ENCODE measurements at regions not wholly inside any gene's neighbourhood (a gene's known extent, or its start where the extent isn't known, plus 50 kb on each side); places are given as distances from the start of the nearest gene placed in this dataset.
"Not testable (repeated sequence)": the region's sequence is repeated elsewhere in the genome, so short reads cannot be mapped to it uniquely, and the experiment has no call there.

GRCh38 chr4:107442538-107443111 lies 277.4 kb downstream of the PAPSS1 start:
- no peak for TF ChIP-seq EZH2 (IDR thresholded peaks at IDR 0.05; ENCODE audit: low read length, missing control alignments)
- TF ChIP-seq, protein P1, sequence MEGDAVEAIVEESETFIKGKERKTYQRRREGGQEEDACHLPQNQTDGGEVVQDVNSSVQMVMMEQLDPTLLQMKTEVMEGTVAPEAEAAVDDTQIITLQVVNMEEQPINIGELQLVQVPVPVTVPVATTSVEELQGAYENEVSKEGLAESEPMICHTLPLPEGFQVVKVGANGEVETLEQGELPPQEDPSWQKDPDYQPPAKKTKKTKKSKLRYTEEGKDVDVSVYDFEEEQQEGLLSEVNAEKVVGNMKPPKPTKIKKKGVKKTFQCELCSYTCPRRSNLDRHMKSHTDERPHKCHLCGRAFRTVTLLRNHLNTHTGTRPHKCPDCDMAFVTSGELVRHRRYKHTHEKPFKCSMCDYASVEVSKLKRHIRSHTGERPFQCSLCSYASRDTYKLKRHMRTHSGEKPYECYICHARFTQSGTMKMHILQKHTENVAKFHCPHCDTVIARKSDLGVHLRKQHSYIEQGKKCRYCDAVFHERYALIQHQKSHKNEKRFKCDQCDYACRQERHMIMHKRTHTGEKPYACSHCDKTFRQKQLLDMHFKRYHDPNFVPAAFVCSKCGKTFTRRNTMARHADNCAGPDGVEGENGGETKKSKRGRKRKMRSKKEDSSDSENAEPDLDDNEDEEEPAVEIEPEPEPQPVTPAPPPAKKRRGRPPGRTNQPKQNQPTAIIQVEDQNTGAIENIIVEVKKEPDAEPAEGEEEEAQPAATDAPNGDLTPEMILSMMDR (conservative IDR thresholded peaks at IDR 0.05 in 1 of 2, IDR thresholded peaks at IDR 0.05 in 1 of 2; ENCODE audit: low read depth in 1 of 2, low read length in 2 of 2), result no peak
- Histone ChIP-seq H3K4me3 (replicated peaks in 1 of 4; ENCODE audit: control extremely low read depth in 1 of 4, insufficient read depth in 1 of 4, low read depth in 3 of 4, low read length in 4 of 4) (no peak overlapping the region), H4K20me1 (ENCODE audit: control insufficient read depth, extremely low read depth, insufficient read depth, low read length) (no peaks in the 10 kb centered on the region), H3K27me3 (ENCODE audit: control insufficient read depth, insufficient read depth, low read length) (no peaks in the 10 kb centered on the region), H2AFZ (ENCODE audit: low read length) (no peak overlapping the region), H3K36me3 (ENCODE audit: control insufficient read depth, insufficient read depth, low read length) (no peaks in the 10 kb centered on the region), H3K27ac (ENCODE audit: insufficient read depth, low read length) (no peak overlapping the region), H3K4me1 (ENCODE audit: control insufficient read depth, extremely low read depth, insufficient read depth, low read length) (no peaks in the 10 kb centered on the region), H3K79me2 (ENCODE audit: control insufficient read depth, insufficient read depth, low read length) (no peaks in the 10 kb centered on the region), H3K9ac (ENCODE audit: insufficient read depth, low read length) (no peak overlapping the region), H3K4me2 (ENCODE audit: extremely low read depth, insufficient read depth, low read length) (no peak overlapping the region), H3K9me3 (ENCODE audit: control insufficient read depth, insufficient read depth, low read depth, low read length) (no peaks in the 10 kb centered on the region)
- no peak for DNase-seq (ENCODE audit: low read depth in 2 of 2)

DNA sequence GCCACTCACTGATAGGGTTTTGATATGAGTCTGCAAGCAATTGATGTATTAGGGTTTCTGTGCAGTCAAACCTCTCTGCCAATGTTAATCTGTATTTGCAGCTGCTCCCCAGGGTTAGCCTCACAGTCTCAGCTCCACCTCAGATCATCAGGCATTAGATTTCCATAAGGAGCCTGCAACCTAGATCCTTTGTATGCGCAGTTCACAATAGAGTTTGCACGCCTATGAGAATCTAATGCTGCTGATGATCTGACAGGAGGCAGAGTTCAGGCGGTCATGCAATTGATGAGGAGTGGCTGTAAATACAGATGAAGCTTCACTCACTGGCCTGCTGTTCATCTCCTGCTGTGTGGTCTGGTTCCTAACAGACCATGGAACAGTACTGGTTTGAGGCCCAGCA lies 280.6 kb downstream of the PAPSS1 start:
- Histone ChIP-seq H4K20me1 (ENCODE audit: control insufficient read depth, extremely low read depth, insufficient read depth, low read length) (no peaks in the 10 kb centered on the region), H3K27me3 (ENCODE audit: control insufficient read depth, insufficient read depth, low read length) (no peaks in the 10 kb centered on the region), H3K27ac (ENCODE audit: insufficient read depth, low read length) (no peak overlapping the region), H3K79me2 (ENCODE audit: control insufficient read depth, insufficient read depth, low read length) (no peaks in the 10 kb centered on the region), H3K4me3 (replicated peaks in 1 of 4; ENCODE audit: control extremely low read depth in 1 of 4, insufficient read depth in 1 of 4, low read depth in 3 of 4, low read length in 4 of 4) (no peak overlapping the region), H3K9ac (ENCODE audit: insufficient read depth, low read length) (no peak overlapping the region), H3K4me2 (ENCODE audit: extremely low read depth, insufficient read depth, low read length) (no peak overlapping the region), H3K36me3 (ENCODE audit: control insufficient read depth, insufficient read depth, low read length) (no peaks in the 10 kb centered on the region), H3K9me3 (ENCODE audit: control insufficient read depth, insufficient read depth, low read depth, low read length) (no peaks in the 10 kb centered on the region), H3K4me1 (ENCODE audit: control insufficient read depth, extremely low read depth, insufficient read depth, low read length) (no peaks in the 10 kb centered on the region), H2AFZ (ENCODE audit: low read length) (no peak overlapping the region)
- TF ChIP-seq, protein P1 (conservative IDR thresholded peaks at IDR 0.05 in 1 of 2, IDR thresholded peaks at IDR 0.05 in 1 of 2; ENCODE audit: low read depth in 1 of 2, low read length in 2 of 2), result no peak
- no peak for TF ChIP-seq EZH2 (IDR thresholded peaks at IDR 0.05; ENCODE audit: low read length, missing control alignments)
- no peak for DNase-seq (ENCODE audit: low read depth in 2 of 2)

GRCh38 chr4:107436471-107436870 lies 283.6 kb downstream of the PAPSS1 start:
- not testable (repeated sequence) for H3K79me2 ChIP-seq (ENCODE audit: control insufficient read depth, insufficient read depth, low read length); H3K4me3 ChIP-seq (replicated peaks in 1 of 4; ENCODE audit: control extremely low read depth in 1 of 4, insufficient read depth in 1 of 4, low read depth in 3 of 4, low read length in 4 of 4); H4K20me1 ChIP-seq (ENCODE audit: control insufficient read depth, extremely low read depth, insufficient read depth, low read length); H3K27ac ChIP-seq (ENCODE audit: insufficient read depth, low read length); H3K4me2 ChIP-seq (ENCODE audit: extremely low read depth, insufficient read depth, low read length); H3K9ac ChIP-seq (ENCODE audit: insufficient read depth, low read length); H2AFZ ChIP-seq (ENCODE audit: low read length); H3K4me1 ChIP-seq (ENCODE audit: control insufficient read depth, extremely low read depth, insufficient read depth, low read length); H3K36me3 ChIP-seq (ENCODE audit: control insufficient read depth, insufficient read depth, low read length); H3K9me3 ChIP-seq (ENCODE audit: control insufficient read depth, insufficient read depth, low read depth, low read length); H3K27me3 ChIP-seq (ENCODE audit: control insufficient read depth, insufficient read depth, low read length); DNase-seq (ENCODE audit: low read depth in 2 of 2)
